ENCODE measurements at regions not wholly inside any gene's neighbourhood (a gene's known extent, or its start where the extent isn't known, plus 50 kb on each side); places are given as distances from the start of the nearest gene placed in this dataset.

GRCh38 chr2:79446313-79446712 is 66.5 kb upstream of the CTNNA2 start:
- in situ Hi-C loops (cut with HindIII; ENCODE audit: extremely low pct_ligation_motif_present, low pct_unique_long_range_greater_than_20kb), result no loop called here
- intact Hi-C loops (cut with micrococcal nuclease; ENCODE audit: unreplicated experiment), result no loop called here
- POLR2A ChIA-PET, result no interaction called here
- Histone ChIP-seq H3K9me3 (ENCODE audit: low read length) (no peaks in the 10 kb centered on the region), H3K36me3 (replicated peaks in 1 of 2; ENCODE audit: control insufficient read depth in 1 of 2, insufficient read depth in 2 of 2, low read length in 2 of 2) (no peaks in the 10 kb centered on the region), H3K27ac (ENCODE audit: extremely low read length, insufficient read depth, low read length) (no peak overlapping the region), H3K4me1 (ENCODE audit: insufficient read depth, low read length) (no peaks in the 10 kb centered on the region), H3K79me2 (ENCODE audit: insufficient read depth, low read length) (no peaks in the 10 kb centered on the region), H3K27me3 (ENCODE audit: control insufficient read depth in 1 of 2, insufficient read depth in 2 of 2, low read length in 2 of 2) (no peaks in the 10 kb centered on the region), H3K9ac (ENCODE audit: insufficient read depth, low read depth, low read length) (no peak overlapping the region), H3K4me3 (replicated peaks in 1 of 3; ENCODE audit: insufficient read depth in 1 of 3, low read depth in 2 of 3, low read length in 3 of 3) (no peak overlapping the region), H2AFZ (ENCODE audit: low read length) (no peak overlapping the region), H4K20me1 (ENCODE audit: insufficient read depth, low read length) (no peaks in the 10 kb centered on the region), H3K4me2 (ENCODE audit: low read depth, low read length) (no peak overlapping the region)
- WGBS (ENCODE audit: low lambda C conversion rate), result 2% methylated on average over 2 of the region's 2 CpGs
- CTCF ChIA-PET (ENCODE audit: low intra/inter-chr PET ratio, low total read pairs), result no interaction called here
- no TSS peak for BruUV-seq (replicated peaks)
- DNase-seq (ENCODE audit: low spot score), result no peak
- TF ChIP-seq BCL6 (CRISPR knock-in tag; IDR thresholded peaks at IDR 0.05), result no peak
- no peak for TF ChIP-seq TSC22D2 (CRISPR knock-in tag; IDR thresholded peaks at IDR 0.05; ENCODE audit: borderline replicate concordance)
- no peak for TF ChIP-seq SKI (IDR thresholded peaks at IDR 0.05; ENCODE audit: partially characterized antibody)
- TF ChIP-seq, protein P1, sequence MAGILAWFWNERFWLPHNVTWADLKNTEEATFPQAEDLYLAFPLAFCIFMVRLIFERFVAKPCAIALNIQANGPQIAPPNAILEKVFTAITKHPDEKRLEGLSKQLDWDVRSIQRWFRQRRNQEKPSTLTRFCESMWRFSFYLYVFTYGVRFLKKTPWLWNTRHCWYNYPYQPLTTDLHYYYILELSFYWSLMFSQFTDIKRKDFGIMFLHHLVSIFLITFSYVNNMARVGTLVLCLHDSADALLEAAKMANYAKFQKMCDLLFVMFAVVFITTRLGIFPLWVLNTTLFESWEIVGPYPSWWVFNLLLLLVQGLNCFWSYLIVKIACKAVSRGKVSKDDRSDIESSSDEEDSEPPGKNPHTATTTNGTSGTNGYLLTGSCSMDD (CRISPR knock-in tag; IDR thresholded peaks at IDR 0.05), result no peak
- no peak for TF ChIP-seq ZBTB49 (CRISPR knock-in tag; IDR thresholded peaks at IDR 0.05; ENCODE audit: borderline replicate concordance)
- ATAC-seq, result no peak
- FAIRE-seq, result no peak
